22Rv1 (cell line): ENCODE measurements at regions not wholly inside any gene's neighbourhood (a gene's known extent, or its start where the extent isn't known, plus 50 kb on each side); places are given as distances from the start of the nearest gene placed in this dataset.
"Not testable (repeated sequence)": the region's sequence is repeated elsewhere in the genome, so short reads cannot be mapped to it uniquely, and the experiment has no call there.

Source experiments
- H3K27ac ChIP-seq: fragments of 450-650 bp; 2 replicates; pipeline ENCODE4 v1.5.1; 2017
- ZFX ChIP-seq: fragments of 450-650 bp; IDR thresholded peaks from 2 replicates; pipeline ENCODE4 v1.6.1; 2017; ENCODE audit warnings: antibody characterized with exemption, borderline replicate concordance
- TF ChIP-seq, protein P1 (sequence below): fragments of 450-650 bp; IDR thresholded peaks from 2 replicates; pipeline ENCODE4 v1.5.1; 2017; ENCODE audit warnings: mild to moderate bottlenecking

DNA sequence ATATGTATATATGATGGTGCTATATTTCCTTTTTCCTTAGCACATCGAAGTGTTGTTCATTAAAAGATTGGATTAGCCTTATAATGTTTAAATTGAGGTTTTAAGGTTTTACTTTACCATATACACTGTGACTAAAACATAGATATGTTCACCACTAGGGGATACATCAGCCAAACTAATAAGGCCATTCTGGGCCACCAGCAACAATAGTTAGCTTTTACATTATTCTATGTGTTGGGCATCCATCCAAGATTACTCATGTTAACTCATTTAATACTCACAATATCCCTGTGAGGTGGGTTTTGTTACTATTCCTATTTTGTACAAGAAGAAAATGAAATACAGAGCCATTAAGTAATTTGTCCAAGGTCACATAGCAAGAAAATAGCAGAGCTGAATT lies 202.6 kb upstream of the AVPR1A start:
- TF ChIP-seq, protein P1, sequence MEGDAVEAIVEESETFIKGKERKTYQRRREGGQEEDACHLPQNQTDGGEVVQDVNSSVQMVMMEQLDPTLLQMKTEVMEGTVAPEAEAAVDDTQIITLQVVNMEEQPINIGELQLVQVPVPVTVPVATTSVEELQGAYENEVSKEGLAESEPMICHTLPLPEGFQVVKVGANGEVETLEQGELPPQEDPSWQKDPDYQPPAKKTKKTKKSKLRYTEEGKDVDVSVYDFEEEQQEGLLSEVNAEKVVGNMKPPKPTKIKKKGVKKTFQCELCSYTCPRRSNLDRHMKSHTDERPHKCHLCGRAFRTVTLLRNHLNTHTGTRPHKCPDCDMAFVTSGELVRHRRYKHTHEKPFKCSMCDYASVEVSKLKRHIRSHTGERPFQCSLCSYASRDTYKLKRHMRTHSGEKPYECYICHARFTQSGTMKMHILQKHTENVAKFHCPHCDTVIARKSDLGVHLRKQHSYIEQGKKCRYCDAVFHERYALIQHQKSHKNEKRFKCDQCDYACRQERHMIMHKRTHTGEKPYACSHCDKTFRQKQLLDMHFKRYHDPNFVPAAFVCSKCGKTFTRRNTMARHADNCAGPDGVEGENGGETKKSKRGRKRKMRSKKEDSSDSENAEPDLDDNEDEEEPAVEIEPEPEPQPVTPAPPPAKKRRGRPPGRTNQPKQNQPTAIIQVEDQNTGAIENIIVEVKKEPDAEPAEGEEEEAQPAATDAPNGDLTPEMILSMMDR: no peak; the same call in 1 of the 2 replicates
- no peak for TF ChIP-seq ZFX
- H3K27ac ChIP-seq: no peak overlapping the region

DNA sequence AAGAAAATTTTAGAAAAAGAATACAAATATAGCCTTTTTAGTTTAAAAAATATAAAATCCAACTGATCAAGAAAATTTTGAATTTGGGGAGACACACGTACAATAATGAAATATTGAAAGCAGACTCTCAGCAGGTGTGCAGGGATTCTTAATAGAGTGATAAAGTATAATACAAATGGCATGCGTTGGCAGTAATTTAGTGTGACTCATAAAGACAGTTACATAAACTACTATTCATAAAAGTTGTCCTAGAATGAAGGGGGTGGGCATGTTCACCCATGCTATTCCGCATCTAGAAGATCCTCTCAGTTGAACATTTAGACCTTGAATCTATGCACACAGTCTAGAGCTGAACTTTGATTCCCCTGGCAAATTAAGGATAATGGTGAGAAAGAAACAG lies 200.4 kb upstream of the AVPR1A start:
- no peak overlapping the region for H3K27ac ChIP-seq
- TF ChIP-seq ZFX: no peak
- TF ChIP-seq, protein P1: no peak

DNA sequence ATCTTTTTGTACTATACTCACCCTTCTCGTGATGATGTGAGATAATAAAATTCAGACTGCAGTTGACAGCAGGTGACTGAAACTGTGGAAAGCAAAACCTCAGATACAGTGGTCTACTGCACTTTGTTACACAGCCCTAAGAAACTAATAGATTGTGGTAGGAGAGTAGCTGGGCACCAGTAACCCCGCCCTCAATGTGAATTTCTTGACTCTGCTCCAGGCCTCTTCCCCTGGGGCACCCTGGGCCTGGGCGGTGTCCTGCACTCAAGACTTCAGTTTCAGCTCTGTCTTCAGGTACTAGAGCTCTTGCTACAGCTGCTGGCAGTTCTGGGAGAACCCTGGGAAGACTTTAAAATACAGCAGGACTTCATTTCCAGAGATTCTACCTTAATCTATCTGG lies 197.6 kb upstream of the AVPR1A start:
- H3K27ac ChIP-seq: no peak overlapping the region
- TF ChIP-seq ZFX: no peak
- TF ChIP-seq, protein P1: no peak

DNA sequence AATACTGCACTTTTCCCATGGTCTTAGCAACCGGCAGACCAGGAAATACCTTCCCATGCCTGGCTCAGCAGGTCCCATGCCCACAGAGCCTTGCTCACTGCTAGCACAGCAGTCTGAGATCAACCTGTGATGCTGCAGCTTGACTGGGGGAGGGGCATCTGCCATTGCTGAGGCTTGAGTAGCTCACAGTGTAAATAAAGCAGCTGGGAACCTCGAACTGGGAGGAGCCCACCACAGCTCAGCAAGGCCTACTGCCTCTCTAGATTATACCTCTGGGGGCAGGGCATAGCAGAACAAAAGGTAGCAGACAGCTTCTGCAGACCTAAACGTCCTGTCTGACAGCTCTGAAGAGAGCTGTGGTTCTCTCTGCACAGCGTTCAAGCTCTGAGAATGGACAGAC lies 186.2 kb upstream of the AVPR1A start:
- not testable (repeated sequence) for H3K27ac ChIP-seq

DNA sequence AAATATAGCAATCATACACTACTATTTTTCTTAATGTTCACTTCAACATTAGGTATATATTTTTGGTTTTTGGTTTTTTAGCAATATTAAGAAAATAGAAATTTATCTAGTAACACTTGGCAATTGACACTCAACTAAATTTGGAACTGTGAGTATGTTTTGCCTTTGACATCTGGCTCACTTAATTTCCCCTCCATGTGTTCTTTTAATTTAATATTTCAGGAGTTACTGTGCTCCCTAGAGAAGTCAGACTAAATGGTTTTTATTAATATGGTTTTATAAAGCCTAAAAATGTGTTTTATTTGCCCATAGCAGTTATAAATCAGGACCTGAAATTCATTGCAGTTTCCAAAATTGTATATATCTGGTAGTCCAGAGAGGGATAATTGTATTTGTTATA lies 175.3 kb upstream of the AVPR1A start:
- TF ChIP-seq, protein P1: no peak
- no peak for TF ChIP-seq ZFX
- no peak overlapping the region for H3K27ac ChIP-seq

DNA sequence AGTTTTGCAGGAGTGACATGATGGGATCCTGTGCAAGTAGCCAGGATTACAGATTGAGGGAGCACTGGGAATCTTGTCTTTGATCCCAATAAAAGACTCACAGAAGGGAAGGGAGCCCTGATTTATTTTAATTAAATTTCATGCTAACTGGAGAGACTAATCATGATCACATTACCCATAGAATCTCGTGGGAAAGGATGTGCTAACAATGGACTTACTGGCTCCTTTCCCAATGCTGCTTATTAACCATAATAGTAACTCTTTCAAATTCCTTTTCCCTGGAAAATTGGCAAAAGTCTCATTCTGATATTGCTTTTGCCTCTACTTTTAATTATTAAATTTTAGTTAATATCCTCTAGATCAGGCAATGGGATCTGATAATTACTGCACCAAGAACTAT lies 174.8 kb upstream of the AVPR1A start:
- TF ChIP-seq, protein P1: no peak
- no peak for TF ChIP-seq ZFX
- no peak overlapping the region for H3K27ac ChIP-seq

DNA sequence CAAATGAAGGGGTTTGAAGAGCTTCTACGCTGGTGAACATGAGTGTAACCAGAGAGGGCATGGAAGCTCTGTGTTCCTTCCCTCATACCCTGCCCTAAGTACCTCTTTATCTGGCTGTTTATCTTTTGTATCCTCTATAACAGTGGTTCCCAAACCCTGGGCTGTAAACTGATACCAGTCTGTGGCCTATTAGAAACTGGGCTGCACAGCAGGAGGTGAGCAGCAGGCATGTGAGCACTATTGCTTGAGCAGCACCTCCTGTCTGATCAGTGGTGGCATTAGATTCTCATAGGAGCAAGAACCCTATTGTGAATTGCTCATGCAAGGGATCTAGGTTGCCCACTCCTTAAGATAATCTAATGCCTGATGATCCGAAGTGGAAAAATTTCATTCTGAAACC lies 172.9 kb upstream of the AVPR1A start:
- no peak overlapping the region for H3K27ac ChIP-seq
- no peak for TF ChIP-seq ZFX
- TF ChIP-seq, protein P1: no peak

DNA sequence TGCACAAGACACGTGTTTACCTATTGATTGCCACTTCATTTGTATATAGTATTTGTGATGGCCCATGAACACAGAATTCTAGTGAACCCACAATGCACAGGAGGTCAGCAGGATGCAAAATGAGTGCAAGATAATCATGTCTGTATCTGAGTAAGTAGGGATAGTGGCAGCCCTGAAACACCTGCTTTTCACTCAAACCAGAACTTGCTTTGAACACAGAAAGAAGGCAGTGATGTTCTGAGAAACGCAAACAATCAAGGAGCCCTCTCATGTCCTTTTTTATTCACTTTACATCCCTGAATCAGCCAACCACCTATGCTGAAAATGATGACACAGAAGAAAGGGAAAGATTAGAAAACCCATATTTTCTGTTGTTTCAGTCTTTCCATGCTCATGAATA lies 170.4 kb upstream of the AVPR1A start:
- H3K27ac ChIP-seq: no peak overlapping the region
- TF ChIP-seq, protein P1: no peak
- no peak for TF ChIP-seq ZFX
